GM21619 (cell line): ENCODE measurements at regions not wholly inside any gene's neighbourhood (a gene's known extent, or its start where the extent isn't known, plus 50 kb on each side); places are given as distances from the start of the nearest gene placed in this dataset.
A peak's percentile ranks its signal among the peaks of the same experiment; 100 is the strongest.

ENCODE experiments used
- ATAC-seq: cut with Tn5 transposase; IDR thresholded peaks from one replicate; pipeline ENCODE4 v1.9.1; 2021; ENCODE audit not compliant: unreplicated experiment

DNA sequence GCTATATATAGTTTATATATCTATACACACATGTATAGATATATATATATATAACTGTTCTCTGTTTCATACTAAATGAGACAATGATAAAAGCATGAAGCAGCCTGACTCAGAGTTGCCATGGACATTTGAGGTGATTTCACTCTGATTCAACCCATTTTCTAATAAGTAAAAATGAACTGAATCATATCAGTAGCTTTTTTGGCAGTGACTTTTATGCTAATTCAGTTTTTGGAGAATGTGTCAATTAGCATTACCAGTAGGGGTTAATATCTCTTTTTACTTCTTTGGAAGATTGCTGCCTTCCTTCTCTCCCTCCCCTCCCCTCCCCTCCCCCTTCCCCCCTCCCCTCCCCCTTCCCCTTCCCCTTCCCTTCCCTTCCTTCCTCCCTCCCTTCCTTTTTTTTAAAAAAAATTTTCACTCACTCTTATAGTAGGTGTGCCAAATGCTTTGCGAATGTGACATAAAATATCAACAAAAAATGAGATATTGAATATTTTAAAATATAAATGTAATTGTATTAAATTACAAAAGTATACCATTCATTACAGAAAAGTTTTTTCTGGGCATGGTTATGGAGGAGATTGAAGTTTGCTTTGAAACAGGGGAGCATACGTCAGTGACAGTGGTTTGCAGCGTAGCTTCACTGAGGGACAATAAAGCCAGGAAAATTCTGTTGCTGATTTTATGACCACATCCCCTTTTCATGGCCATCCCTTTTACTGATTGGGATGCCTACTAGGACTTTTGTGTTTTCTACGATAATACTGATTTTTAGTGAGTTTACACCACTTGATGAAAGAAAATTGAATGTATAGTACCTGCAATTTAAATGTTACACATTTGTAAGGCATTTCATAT is 64.0 kb upstream of the KLF6 start:
- no peak for ATAC-seq

DNA sequence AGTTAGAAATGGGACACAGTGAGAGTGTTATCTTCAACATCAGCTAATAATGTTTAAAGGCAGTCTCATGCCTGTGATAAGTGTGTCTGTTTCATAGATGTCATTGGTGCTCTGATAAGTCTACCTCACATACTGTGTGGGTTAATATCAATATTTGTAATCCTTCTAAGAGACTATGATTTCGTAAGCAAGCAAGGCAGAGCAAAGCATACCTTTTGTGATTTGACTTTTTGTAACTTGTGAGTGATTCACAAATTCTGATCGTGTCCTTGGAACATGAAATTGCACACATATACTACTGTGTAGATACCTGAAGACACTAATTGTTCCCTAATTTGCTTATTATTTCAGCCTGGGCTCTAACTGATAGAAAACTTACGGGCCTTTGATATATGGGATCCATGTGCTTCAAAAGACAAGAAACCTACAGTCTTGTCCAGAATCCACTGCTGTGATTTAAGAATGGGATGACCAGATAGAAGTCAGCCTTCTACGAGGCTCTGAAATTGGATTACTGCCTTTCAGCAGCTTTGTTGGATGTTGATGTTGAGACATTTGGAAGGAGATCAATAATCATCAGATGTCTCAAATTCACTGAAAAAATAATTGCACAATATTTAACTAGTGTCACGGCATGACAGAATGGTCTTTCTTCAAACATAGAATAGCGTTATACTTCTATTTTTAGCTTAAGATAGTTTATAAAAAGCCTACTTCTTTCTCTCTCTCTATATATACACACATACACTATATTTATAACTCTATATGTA is 63.2 kb upstream of the KLF6 start:
- ATAC-seq = no peak

DNA sequence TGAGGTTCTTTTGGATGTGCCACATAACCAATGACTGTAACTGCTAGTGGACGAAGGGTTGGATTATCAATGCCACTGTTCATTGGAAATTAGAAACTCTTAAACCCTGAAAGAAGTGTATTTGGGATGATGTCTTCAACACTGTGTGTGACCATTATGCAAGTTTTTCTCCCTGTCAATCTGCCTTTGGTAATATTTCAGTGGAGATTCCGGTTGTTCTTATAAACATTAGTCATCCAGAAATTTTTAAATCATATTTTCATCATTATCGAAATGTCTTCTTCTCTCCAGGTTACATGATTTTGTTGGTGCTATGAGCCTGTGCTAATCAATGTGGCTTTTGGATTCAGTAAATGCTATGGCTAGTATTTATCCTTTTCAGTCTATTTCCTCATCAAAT is 61.7 kb upstream of the KLF6 start:
- ATAC-seq = no peak

DNA sequence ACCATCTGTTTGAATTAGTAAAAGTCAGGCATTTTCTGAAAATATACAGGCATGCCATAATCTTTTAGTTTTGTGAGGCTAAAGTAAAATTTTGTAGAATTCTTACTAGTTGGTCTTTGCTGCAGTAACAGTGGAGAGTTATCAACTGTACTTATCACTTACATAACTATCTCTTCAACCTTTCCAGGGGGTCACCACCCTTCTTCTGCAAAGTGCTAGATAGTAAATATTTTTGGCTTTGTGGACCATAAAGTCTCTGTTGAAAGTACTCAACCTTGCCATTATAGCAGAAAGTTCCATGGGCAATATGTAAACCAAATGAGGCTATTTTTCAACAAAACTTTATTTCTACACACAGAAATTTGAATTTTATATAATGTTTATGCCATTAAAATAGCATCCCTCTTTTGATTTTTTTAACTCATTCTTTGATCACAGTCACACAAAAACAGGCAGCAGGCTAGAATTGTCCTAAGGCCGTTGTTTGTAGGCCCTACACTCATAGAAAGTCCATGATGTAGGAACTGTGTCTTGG is 59.5 kb upstream of the KLF6 start:
- ATAC-seq = no peak

DNA sequence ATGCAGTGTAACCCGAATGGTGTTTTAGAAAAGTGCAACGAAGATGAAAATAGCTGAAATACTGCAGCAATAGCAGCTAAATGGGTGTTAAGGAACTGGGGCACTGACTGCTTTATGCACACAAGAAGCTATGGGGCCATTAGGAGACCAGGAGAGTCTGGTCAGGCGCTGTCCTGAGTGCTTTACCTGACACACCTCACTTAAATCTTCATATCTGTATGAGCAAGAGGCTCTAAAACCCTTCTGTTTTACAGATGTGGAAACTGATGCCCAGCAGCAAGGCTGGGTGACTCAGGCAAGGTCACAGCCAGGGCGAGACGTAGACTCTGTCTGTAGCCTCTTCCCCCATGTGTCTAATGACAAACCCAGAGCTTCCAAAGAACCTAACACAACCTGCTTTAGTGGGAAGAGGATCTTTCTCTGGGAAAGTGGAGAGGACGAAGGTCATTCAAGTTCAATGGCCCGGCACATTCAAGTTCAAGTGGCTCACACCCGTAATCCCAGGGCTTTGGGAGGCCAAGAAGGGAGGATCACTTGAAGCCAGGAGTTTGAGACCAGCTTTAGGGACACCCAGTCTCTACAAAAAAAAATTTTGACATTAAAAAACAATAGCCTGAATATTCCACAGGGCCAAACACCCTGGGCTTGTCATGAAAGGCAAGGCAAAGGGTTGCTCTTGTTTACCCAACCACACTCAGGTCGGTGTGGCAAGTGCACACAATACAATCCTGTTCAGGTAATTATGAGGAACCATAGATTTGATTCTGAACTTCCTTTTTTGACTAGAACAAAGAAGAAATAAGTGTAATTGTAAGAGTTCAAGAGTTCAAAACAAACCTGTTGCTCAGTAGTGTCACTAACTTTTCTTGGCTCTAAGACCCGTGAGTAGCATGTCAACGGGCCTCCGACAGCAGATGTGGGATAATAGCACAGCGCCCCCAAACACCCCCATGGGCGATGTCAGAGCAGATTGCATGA is 53.7 kb upstream of the KLF6 start:
- ATAC-seq = no peak

DNA sequence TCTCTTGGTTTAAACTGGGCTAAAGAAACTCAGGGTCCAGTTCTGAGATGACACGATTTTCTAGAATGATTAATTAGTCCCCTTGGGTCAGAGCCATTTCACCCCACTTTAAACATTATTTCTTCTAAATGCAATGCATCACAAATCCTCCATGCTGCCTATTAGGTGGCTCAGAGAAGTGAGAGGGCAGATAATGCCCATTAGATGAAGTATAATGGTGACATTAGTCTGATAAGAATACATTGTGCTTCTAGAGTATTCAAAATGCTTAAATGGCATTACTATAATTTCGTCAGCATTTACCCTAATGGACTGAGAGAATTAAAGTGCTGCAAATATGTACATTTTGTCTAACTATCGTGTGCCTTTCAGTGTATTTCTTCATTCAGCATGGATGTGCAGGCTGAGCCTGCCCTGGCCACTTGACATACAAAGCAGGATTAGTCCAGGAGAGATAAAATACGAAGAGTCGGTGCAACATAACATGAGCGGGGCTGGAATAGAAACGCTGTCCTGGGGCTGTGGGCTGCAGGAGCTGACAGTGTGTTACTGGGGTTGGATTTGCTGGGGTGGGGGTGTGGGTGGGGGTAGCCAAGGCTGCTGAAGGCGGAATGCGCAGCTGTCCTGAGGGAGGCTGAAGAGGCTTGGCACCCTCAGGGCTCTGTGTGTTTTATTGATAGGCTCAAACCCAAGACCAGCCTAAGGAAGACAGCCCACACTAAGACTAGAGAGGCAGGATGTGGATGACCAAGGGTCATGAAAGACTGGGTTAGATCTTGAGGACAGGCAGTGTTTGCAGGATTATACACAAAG is 52.8 kb upstream of the KLF6 start:
- ATAC-seq = no peak

DNA sequence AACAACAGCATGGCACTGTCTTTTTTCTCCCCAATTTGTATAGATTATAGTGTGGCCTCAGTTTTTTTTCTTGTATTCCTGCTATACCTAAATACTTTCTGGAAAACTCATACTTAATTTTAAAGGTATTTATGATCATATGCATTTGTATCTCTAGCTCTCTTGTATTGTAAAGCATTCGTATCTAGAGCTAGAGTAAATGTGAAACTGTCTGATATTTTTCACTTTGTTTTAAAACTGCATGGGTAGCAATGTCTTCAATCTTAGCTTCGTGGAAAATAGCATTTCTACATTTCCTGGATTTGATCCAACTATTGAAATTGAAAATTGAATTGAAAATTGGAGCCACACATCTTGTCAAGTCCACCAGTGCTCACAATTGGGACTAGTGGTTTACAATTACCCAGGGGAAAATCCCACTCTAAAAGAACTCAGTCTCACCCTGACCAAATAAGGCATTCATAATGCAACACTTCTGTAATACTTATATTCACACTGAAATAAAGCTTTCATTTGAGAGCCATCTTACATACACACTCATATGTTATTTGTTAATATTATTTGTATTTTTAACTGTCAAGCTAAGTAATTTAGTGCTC is 51.3 kb upstream of the KLF6 start:
- ATAC-seq = peak; percentile 56

DNA sequence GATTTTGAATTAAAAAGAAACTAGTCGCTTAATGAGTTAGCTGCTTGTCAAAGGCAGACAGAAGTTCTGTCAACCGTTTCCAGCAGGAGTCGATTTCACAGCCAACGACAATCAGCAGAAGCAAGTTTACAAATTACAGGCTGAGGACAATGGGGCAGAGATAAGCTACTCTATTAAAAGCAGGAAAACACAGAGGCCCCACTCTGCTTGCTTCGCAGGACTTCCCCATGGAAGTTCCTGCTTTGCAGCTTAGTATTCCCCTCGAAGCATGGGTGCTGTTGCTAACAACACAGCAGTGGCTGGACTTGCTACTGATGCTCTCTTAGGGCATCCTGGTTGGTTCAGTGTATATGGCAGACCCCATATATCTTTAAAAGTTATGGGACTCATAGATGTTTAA is 50.8 kb upstream of the KLF6 start:
- peak; percentile 30 for ATAC-seq

DNA sequence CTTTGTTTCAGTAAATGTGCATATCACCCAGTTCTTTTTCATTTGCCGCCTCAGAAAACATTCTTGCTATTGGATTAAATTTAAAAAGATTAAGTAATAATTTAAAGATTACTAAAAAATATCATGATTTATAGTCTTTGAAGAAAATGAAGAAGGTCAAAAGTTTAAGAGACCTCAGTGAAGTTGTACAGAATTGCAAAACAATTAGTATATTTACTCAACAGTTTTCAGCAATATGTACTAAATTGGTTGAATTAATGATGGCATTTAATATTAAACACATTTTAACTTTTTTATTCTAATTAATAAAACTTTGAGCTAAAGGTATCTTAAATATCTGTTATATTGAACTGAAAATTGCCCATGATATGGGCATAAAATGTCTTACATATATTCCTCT is 49.9 kb upstream of the KLF6 start:
- ATAC-seq = no peak
